Spleen (tissue), 11 donors: ENCODE measurements at regions not wholly inside any gene's neighbourhood (a gene's known extent, or its start where the extent isn't known, plus 50 kb on each side); places are given as distances from the start of the nearest gene placed in this dataset.

Source experiments
- DNase-seq: peaks from one replicate; pipeline ENCODE4 v3.0.0-alpha.2; 2020
- H3K27ac ChIP-seq, 8 donors: fragments of 200-600 bp; sonication (generic) in 7 of 8; 1 replicate in 4 of 8; 2 replicates in 4 of 8; pipeline versions ENCODE4 v1.5.0 to v1.8.0; 2016 to 2021; ENCODE audit warnings: inconsistent platforms in 4 of 8, mild to moderate bottlenecking in 4 of 8, moderate library complexity in 1 of 8
- H3K27me3 ChIP-seq, 7 donors: fragments of 200-600 bp; sonication (generic) in 6 of 7; replicated peaks in 1 of 7; 1 replicate in 4 of 7; 2 replicates in 3 of 7; pipeline versions ENCODE4 v1.5.0 to v1.8.0; 2016 to 2021; ENCODE audit warnings: inconsistent platforms in 3 of 7, mild to moderate bottlenecking in 1 of 7
- H3K36me3 ChIP-seq, 6 donors: fragments of 200-600 bp; sonication (generic) in 5 of 6; 1 replicate in 4 of 6; 2 replicates in 2 of 6; pipeline versions ENCODE4 v1.5.0 to v1.8.0; 2016 to 2021; ENCODE audit warnings: inconsistent platforms in 2 of 6
- H3K4me1 ChIP-seq, 6 donors: fragments of 200-600 bp; sonication (generic) in 5 of 6; 1 replicate in 3 of 6; 2 replicates in 3 of 6; pipeline versions ENCODE4 v1.5.0 to v1.8.0; 2016 to 2021; ENCODE audit warnings: inconsistent platforms in 3 of 6
- H3K4me3 ChIP-seq, 8 donors: fragments of 200-600 bp; sonication (generic) in 7 of 8; 1 replicate in 4 of 8; 2 replicates in 4 of 8; pipeline versions ENCODE4 v1.5.0 to v1.8.0; 2016 to 2021; ENCODE audit warnings: inconsistent platforms in 4 of 8, mild to moderate bottlenecking in 4 of 8, moderate library complexity in 2 of 8
- H3K9me3 ChIP-seq, 8 donors: fragments of 200-600 bp; sonication (generic) in 7 of 8; 1 replicate in 4 of 8; 2 replicates in 4 of 8; pipeline versions ENCODE4 v1.5.0 to v1.8.0; 2016 to 2021; ENCODE audit warnings: inconsistent platforms in 4 of 8
- POLR2A ChIP-seq, 3 donors: fragments of 450-650 bp; IDR thresholded peaks; one replicate each; pipeline ENCODE4 v1.5.1; 2017; ENCODE audit warnings: antibody characterized with exemption in 3 of 3, mild to moderate bottlenecking in 1 of 3
- POLR2AphosphoS5 ChIP-seq, 3 donors: sonication (generic); formaldehyde crosslinking; IDR thresholded peaks; one replicate each; pipeline ENCODE4 v1.5.1; 2017; ENCODE audit warnings: antibody characterized with exemption in 3 of 3
- WGBS, 5 donors: extraction: QIAGEN DNeasy Blood & Tissue Kit in 3 of 5; methylation state at CpG; one replicate each; pipeline versions ENCODE4 v1.1.5 to v1.1.7; 2013 to 2018; 5-methylcytosine and 5-hydroxymethylcytosine counted together
- intact Hi-C: fragments of 100-400 bp; cut with DNase I; formaldehyde crosslinking; loops from one replicate; pipeline ENCODE4 v1.15.0; 2023; ENCODE audit warnings: low total_unique reads
- TF ChIP-seq, protein P1 (sequence below), 11 experiments: fragments of 200-600 bp in 7 of 11; fragments of 450-650 bp in 4 of 11; sonication (generic) in 4 of 11; IDR thresholded peaks in 8 of 11; conservative IDR thresholded peaks in 3 of 11; 1 replicate in 7 of 11; 2 replicates in 4 of 11; pipeline versions ENCODE4 v1.4.0 to v1.8.0; 2016 to 2021; ENCODE audit warnings: antibody characterized with exemption in 11 of 11, inconsistent platforms in 4 of 11, mild to moderate bottlenecking in 1 of 11
- donor health status: healthy with polysubstance abuse.
- donor health status: DM: no; HTN: no; CAD: no; lungs with moderate emphysema.
- donor health status: DM: no; HTN: no; CAD: no.
- donor health status: Bipolar disorder and iron deficiency.
- donor health status: healthy.
- donor health status: DM: no; HTN: no; CAD: no.
- donor health status: DM: yes; HTN: yes; CAD: no.

DNA sequence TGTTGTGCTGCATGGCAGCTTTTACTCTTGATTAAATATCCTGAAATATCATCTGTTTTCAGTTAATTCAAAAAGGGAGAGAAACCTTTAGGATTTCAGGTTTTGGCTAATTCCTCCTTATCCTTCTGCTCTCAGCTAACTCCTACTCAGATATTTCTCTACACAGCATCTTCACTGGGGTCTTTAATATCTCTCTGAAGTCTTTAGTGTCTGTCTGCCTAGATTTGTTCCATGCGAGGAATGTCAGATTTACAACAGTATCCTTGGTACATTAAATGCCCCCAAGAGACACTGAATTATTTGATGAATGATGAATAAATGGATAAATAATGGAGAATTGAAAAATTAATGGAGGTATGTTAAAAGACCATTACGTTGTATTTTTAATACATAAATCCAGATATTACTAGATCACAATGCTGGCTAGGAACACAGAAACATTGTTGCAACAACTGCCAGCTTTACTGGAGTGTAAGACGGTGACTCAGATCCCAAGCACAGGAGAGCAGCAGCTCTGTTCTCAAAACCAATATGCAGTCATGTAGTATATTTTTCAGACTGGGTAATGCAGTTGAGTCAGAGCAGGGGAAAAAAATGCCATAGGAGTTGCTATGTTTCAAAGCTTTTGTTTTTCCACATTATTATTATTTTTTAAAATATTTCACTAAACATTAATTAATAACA, 388.0 kb upstream of the SYT4 start:
- H3K36me3 ChIP-seq = no peaks in the 10 kb centered on the region
- intact Hi-C loops = no loop called here

DNA sequence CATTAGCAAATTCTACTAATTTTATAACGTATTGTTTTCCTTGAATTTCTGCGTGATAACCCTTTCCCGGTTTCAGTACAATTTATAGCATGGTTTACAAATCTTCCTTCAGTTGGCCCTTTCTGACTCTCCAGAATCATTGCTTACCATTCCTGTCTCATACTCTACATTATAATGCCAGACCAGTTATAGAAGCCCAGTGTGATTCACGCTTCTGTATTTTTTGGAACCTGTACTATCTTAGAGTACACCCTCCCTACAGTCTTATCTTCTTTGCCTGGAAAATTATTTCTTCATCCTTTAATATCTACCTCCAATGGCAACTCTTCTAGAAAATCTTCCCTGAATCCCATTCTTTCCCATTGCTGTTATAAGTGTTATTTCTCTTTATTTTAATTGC, 391.6 kb upstream of the SYT4 start:
- Histone ChIP-seq H3K27me3 (no peaks in the 10 kb centered on the region), H3K4me3 (no peak overlapping the region), H3K9me3 (no peaks in the 10 kb centered on the region), H3K4me1 (no peaks in the 10 kb centered on the region), H3K36me3 (no peaks in the 10 kb centered on the region), H3K27ac (no peak overlapping the region)
- intact Hi-C loops = no loop called here
- 84 to 96% (median 93%) methylated on average over 4 of the region's 4 CpGs for WGBS, 5 donors
- DNase-seq = no peak
- no peak for TF ChIP-seq POLR2AphosphoS5 (IDR thresholded peaks at IDR 0.05)
- TF ChIP-seq POLR2A (IDR thresholded peaks at IDR 0.05) = no peak
- TF ChIP-seq, protein P1, sequence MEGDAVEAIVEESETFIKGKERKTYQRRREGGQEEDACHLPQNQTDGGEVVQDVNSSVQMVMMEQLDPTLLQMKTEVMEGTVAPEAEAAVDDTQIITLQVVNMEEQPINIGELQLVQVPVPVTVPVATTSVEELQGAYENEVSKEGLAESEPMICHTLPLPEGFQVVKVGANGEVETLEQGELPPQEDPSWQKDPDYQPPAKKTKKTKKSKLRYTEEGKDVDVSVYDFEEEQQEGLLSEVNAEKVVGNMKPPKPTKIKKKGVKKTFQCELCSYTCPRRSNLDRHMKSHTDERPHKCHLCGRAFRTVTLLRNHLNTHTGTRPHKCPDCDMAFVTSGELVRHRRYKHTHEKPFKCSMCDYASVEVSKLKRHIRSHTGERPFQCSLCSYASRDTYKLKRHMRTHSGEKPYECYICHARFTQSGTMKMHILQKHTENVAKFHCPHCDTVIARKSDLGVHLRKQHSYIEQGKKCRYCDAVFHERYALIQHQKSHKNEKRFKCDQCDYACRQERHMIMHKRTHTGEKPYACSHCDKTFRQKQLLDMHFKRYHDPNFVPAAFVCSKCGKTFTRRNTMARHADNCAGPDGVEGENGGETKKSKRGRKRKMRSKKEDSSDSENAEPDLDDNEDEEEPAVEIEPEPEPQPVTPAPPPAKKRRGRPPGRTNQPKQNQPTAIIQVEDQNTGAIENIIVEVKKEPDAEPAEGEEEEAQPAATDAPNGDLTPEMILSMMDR (IDR thresholded peaks at IDR 0.05 in 8 of 11, conservative IDR thresholded peaks at IDR 0.05 in 3 of 11) = no peak

More for the DNA sequence above, 388.0 kb upstream of the SYT4 start:
- Histone ChIP-seq H3K4me1 (no peaks in the 10 kb centered on the region), H3K9me3 (no peaks in the 10 kb centered on the region), H3K27me3 (no peaks in the 10 kb centered on the region), H3K4me3 (no peak overlapping the region), H3K27ac (no peak overlapping the region)
- WGBS, 5 donors = 62 to 87% (median 74%) methylated on average over 3 of the region's 3 CpGs
- DNase-seq = no peak
- TF ChIP-seq POLR2A (IDR thresholded peaks at IDR 0.05) (no peak), POLR2AphosphoS5 (IDR thresholded peaks at IDR 0.05) (no peak)

DNA sequence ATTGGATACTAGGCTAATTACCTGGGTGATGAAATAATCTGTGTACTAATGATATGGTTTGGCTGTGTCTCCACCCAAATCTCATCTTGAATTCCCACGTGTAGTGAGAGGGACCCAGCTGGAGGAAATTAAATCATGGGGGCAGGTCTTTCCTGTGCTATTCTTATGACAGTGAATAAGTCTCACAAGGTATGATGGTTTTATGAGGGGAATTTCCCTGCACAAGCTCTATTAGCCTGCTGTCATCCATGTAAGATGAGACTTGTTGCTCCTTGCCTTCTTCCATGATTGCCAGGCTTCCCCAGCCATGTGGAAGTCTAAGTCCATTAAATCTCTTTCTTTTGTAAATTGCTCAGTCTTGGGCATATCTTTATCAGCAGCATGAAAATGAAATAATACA, 394.1 kb upstream of the SYT4 start:
- no peaks in the 10 kb centered on the region for H3K4me1 ChIP-seq
- intact Hi-C loops = no loop called here
- no peaks in the 10 kb centered on the region for H3K36me3 ChIP-seq
- WGBS, 5 donors = 15 to 44% (median 30%) methylated on average over 1 of the region's 1 CpG
- no peaks in the 10 kb centered on the region for H3K27me3 ChIP-seq
- no peak overlapping the region for H3K4me3 ChIP-seq
- H3K9me3 ChIP-seq = no peaks in the 10 kb centered on the region
- TF ChIP-seq POLR2A (IDR thresholded peaks at IDR 0.05) (no peak), POLR2AphosphoS5 (IDR thresholded peaks at IDR 0.05) (no peak)
- TF ChIP-seq, protein P1 (IDR thresholded peaks at IDR 0.05 in 8 of 11, conservative IDR thresholded peaks at IDR 0.05 in 3 of 11) = no peak
- DNase-seq = no peak
- no peak overlapping the region for H3K27ac ChIP-seq

DNA sequence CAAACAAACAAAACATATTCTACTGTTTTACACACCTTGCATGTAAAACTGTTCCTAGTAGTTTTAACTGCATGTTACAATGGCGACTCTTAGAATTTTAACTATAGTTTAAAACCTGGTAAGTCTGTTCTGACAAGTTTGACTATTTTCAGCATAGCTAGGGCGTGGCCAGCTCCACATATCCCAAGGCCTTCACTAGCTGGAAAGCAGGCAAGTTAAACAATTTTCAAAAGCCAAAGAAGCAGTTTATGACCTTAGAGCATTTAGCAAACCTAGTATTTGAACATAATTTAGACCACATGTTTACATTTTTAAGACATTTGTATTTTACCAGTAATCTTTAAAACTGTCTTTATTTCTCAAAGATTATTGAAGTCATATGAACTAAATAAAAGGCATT, 402.8 kb upstream of the SYT4 start:
- intact Hi-C loops = no loop called here
- 69 to 85% (median 72%) methylated on average over 2 of the region's 2 CpGs for WGBS, 5 donors
- Histone ChIP-seq H3K27ac (no peak overlapping the region), H3K4me1 (no peaks in the 10 kb centered on the region), H3K36me3 (no peaks in the 10 kb centered on the region), H3K4me3 (no peak overlapping the region), H3K27me3 (no peaks in the 10 kb centered on the region), H3K9me3 (no peaks in the 10 kb centered on the region)
- no peak for DNase-seq
- TF ChIP-seq POLR2A (IDR thresholded peaks at IDR 0.05) (no peak), POLR2AphosphoS5 (IDR thresholded peaks at IDR 0.05) (no peak)
- TF ChIP-seq, protein P1 (IDR thresholded peaks at IDR 0.05 in 8 of 11, conservative IDR thresholded peaks at IDR 0.05 in 3 of 11) = no peak
